HG03196 (cell line): ENCODE measurements at regions not wholly inside any gene's neighbourhood (a gene's known extent, or its start where the extent isn't known, plus 50 kb on each side); places are given as distances from the start of the nearest gene placed in this dataset.

ENCODE experiments used
- ATAC-seq: cut with Tn5 transposase; IDR thresholded peaks from one replicate; pipeline ENCODE4 v1.9.1; 2021; ENCODE audit not compliant: unreplicated experiment

- ATAC-seq: no peak
Observed at GRCh38 chr6:142558786-142559185, 257.0 kb downstream of the ADGRG6 start.

DNA sequence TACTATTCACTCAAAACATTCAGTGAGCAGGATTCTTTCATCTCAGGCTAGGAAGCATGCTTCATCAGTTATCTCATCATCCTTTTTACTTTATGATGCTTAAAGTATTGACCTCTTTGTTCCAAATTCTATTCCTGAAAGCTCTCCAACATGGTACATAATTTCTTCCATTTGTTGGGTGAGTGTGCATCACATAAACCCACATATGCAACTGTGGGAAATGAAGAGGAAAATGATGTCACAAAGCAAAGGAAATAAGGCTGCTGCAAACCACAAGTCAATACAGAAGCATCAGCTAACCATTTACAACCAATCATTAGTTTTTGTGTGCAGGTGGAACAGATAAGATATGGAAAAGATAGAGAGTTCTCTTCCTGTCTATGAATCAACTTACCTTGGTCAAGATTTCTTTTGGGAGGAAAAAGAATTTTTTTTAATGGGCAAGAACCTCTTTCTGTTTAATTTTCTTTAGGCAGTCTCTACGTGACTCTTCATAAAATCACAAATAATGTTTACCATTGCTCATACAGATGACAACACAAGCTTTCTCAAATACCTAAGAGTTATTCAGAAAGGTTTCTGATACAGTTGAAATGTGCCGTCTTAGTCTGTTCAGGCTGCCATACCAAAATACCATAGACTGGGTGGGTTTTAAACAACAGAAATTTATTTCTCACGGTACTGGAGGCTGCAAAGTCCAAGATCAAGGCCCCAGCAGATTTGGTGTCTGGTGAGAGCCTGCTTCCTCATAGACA is 259.9 kb downstream of the ADGRG6 start:
- ATAC-seq: no peak

- ATAC-seq: no peak
Observed at GRCh38 chr6:142562865-142563264, 261.1 kb downstream of the ADGRG6 start.

- ATAC-seq: peak; percentile 70
Observed at GRCh38 chr6:142566628-142567396, 265.0 kb downstream of the ADGRG6 start.

DNA sequence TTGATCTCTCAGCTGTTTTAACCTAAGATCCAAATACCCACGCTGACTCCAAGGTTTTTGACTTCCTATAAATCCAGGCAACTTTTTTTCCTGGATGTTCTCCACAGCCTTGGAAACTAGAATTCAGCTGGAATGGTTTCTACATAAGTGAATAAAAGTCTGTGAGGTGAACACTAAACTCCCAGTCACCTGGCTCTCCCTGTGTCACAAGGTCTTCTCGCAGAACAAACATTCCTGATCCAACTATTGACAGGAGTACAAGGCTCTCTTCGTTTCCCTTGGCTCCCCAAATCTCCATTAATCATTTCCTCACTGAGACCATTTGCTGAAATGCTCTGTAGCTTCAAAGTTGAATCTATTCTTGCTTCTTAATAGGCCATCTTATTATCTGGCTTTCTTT is 265.7 kb downstream of the ADGRG6 start:
- no peak for ATAC-seq

- ATAC-seq: no peak
Observed at GRCh38 chr6:142568857-142569597, 267.2 kb downstream of the ADGRG6 start.

DNA sequence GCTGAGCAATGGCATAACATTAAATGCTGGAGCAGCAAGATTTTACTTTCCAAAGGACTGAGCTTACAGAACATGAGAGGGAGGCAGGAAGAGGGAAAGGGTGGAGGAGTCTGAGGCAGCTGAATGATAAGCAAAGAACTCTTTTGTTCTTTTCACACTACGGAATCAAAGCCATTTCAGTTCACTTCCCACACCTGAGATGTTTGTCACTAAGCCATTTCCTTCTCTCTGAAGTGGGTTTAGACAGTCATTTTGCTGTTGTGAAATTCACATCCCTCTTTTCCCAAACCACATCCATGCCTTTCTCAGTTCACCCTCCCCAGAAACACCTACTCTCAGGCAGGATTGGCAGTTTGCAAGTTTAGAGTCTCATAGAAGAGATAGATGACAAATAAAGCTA is 267.9 kb downstream of the ADGRG6 start:
- ATAC-seq: no peak

DNA sequence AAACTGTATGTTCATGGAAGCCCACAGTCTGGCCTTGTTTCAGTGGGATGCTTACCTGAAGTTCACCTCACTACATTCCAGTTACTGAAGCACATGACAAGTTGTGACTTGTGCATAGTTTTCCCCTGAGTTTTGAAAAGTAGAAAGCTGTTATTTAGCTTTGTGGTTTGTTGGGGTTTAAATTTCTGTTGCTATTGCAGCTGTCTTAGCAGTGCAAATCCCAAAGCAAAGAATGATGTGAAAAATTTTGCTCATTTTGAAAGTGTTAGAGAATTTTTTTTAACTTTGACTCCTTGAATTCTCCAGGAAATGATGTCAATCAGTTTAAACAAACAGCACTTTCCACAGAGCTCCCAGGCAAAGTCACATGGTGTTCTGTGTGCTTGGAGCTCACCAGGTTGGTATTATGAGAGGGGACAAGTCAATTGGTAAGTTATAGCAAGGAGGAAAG is 268.4 kb downstream of the ADGRG6 start:
- ATAC-seq: no peak

GRCh38 chr6:142592876-142593275 is 291.1 kb downstream of the ADGRG6 start:
- ATAC-seq: no peak

DNA sequence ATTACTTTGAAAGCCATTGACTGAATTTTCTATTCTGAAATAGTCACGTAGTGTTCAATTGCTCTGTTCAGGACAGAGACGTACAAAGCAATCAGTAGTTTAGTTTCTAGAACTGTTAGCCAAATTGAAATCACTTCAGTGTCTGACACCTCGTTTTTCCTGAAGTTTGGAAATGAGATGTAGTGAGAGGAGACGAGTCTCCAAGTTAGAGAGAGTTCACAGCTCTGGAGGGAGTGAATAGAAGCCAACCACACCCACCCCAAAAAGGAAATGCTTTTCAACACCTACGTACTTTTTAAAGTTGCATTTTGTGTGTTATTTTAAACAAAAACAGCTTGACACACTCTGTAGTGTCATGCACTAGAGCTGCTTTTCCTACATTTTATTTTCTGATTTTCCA is 296.0 kb downstream of the ADGRG6 start:
- ATAC-seq: no peak

DNA sequence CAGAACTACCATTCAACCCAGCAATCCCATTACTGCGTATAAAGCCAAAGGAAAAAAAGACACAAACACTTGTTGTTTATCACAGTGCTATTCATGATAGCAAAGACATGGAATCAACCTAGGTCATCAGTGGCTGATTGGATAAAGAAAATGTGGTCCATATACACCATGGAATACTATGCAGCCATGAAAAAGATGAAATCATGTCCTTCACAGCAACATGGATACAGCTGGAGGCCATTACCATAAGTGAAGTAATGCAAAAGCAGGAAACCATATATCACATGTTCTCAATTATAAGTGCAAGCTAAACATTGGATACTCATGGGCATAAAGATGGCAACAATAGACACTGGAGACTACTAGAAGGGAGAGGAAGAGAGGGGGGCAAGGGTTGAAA is 299.6 kb downstream of the ADGRG6 start:
- ATAC-seq: no peak

- no peak for ATAC-seq
Observed at GRCh38 chr6:142602972-142603371, 301.2 kb downstream of the ADGRG6 start.

- ATAC-seq: no peak
Observed at GRCh38 chr6:142605922-142606485, 304.2 kb downstream of the ADGRG6 start.

GRCh38 chr6:142612956-142613355 is 311.1 kb downstream of the ADGRG6 start:
- ATAC-seq: no peak

DNA sequence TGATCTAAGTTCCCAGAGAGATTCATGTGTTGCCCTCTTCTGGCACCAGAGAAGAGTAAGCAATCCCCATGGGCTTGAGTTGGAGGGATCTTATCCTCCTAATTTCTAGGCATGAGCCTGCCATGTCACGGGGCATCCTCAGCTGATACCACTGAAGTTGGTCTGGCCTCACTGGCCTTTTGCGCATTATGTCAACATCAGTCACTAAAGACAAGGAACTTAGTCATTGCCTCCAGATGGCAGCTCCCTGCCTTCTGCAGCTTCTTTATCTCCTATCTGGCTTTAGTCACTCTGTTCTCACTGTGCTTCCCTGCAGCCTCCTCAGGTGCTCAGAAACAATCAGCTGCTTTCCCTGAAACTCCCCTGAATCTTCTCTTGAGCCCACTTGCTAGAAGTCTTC is 312.2 kb downstream of the ADGRG6 start:
- ATAC-seq: no peak

DNA sequence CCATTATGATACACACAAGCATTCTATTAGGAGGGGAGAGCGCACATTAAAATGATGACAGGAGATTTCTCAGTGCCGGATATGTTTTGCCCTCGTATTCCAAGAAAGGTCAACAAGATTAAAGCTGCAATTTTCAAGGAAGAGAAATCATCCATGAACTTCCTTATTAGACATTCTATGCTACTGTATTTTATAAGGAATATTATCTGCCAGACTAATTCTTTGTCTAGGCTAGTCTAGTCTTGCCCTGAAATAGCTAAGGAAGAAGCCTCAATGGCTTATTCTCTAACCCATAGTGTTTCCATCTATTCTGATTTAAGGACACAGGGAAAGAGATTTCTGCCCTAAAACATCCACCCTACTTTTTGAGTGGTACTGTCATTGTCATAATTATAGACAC is 315.4 kb downstream of the ADGRG6 start:
- no peak for ATAC-seq

- no peak for ATAC-seq
Observed at GRCh38 chr6:142621822-142622221, 320.0 kb downstream of the ADGRG6 start.

GRCh38 chr6:142624978-142625715 is 319.8 kb downstream of the HIVEP2 start:
- ATAC-seq: no peak

- no peak for ATAC-seq
Observed at GRCh38 chr6:142627474-142627873, 317.5 kb downstream of the HIVEP2 start.

GRCh38 chr6:142631517-142632385 is 313.2 kb downstream of the HIVEP2 start:
- no peak for ATAC-seq
